Superior temporal gyrus (tissue), 1 donor: ENCODE measurements at regions not wholly inside any gene's neighbourhood (a gene's known extent, or its start where the extent isn't known, plus 50 kb on each side); places are given as distances from the start of the nearest gene placed in this dataset.
A peak's percentile ranks its signal among the peaks of the same experiment; 100 is the strongest.
"Not testable (repeated sequence)": the region's sequence is repeated elsewhere in the genome, so short reads cannot be mapped to it uniquely, and the experiment has no call there.

Experiments
- DNase-seq: peaks from one replicate; pipeline ENCODE4 v3.0.0-alpha.2; 2016; ENCODE audit errors: extremely low spot score

- DNase-seq: no peak
These were observed 210.0 kb upstream of the ZNF521 start for GRCh38 chr18:25561918-25562317.

- no peak for DNase-seq
These were observed 208.4 kb upstream of the ZNF521 start for GRCh38 chr18:25560369-25560768.

DNA sequence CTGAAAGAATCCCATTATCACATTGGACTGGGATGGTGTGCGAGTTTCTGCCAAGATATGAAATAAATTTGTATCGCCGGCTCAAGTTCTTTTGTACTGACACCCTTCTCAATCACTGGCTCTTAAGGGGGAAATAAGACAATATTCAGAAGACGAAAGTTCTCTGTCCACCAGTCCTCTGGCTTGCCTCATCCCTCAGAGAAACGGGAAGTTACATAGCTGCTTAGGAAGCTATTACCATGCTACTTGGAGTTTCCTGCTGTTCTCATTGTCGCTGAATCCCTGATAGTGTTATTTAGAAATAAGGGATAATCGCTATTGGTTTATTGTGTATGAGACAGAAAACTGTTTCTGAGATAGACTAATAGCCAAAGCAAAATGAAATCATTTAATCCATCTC is 205.0 kb upstream of the ZNF521 start:
- DNase-seq: no peak

- no peak for DNase-seq
These were observed 201.8 kb upstream of the ZNF521 start for GRCh38 chr18:25553631-25554263.

GRCh38 chr18:25544546-25545287 is 192.8 kb upstream of the ZNF521 start:
- DNase-seq: no peak

- no peak for DNase-seq
These were observed 186.4 kb upstream of the ZNF521 start for GRCh38 chr18:25538175-25538922.

DNA sequence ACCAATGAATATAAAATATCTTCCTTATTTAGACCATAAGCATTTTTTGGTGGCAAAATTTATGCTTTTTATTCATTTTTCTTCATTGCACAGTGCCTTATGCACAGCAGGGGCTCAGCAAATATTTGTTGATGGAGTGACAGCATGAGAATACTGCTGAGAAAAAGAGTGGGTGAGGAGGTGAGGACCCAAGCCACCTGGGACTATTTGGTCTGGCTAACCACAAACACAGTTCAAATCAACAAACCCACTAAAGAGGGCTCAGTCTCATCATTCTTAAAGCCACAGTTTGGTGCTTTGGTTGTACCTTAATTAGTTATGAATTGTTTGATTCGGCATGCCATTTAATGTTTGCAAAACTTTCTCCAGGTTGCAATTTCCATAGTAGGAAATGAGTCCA is 183.5 kb upstream of the ZNF521 start:
- no peak for DNase-seq

DNA sequence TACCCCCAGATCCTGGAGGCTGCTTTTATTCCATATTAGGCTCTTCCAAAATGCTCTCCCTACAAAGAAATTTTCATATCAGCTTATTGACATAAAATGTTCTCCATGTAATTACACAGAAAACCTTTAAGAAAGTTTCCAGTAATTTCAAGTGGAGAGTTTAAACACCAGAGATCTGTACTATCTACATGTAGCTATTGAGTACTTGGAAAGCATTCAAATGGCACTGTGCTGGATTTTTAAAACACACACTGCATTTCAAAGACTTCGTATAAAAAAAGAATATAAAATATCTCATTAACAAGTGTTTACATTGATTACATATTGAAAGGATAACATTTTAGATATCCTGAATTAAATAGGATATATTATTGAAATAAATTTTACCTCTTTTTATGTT is 182.4 kb upstream of the ZNF521 start:
- no peak for DNase-seq

DNA sequence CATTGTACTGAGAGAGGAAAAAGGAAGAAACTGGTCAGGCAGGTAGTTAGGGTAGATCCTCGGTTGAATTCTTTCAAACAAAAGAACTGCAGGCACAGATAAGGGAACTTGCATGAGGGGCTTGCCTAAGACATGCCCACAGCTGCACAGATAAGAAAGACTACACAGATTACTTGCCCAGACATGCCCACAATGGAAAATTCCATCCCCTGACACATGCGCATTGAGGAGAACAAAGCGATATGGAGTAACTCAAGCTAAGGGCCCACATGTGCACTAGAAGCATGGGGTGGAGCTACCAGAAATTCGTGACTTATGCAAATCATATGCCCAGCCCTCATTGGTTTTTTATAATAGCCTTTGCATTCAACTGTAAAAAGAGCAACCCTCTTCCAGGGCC is 181.3 kb upstream of the ZNF521 start:
- DNase-seq: no peak

GRCh38 chr18:25531207-25531606 is 179.2 kb upstream of the ZNF521 start:
- DNase-seq: no peak

DNA sequence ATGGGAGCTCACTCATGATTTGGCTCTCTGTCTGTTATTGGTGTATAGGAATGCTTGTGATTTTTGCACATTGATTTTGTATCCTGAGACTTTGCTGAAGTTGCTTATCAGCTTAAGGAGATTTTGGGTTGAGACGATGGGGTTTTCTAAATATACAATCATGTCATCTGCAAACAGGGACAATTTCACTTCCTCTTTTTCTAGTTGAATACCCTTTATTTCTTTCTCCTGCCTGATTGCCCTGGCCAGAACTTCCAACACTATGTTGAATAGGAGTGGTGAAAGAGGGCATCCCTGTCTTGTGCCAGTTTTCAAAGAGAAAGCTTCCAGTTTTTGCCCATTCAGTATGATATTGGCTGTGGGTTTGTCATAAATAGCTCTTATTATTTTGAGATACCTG is 173.8 kb upstream of the ZNF521 start:
- DNase-seq: not testable (repeated sequence)

GRCh38 chr18:25518716-25519053 is 166.7 kb upstream of the ZNF521 start:
- DNase-seq: no peak

GRCh38 chr18:25517881-25518715 is 166.1 kb upstream of the ZNF521 start:
- no peak for DNase-seq

GRCh38 chr18:25516747-25517498 is 165.0 kb upstream of the ZNF521 start:
- no peak for DNase-seq

DNA sequence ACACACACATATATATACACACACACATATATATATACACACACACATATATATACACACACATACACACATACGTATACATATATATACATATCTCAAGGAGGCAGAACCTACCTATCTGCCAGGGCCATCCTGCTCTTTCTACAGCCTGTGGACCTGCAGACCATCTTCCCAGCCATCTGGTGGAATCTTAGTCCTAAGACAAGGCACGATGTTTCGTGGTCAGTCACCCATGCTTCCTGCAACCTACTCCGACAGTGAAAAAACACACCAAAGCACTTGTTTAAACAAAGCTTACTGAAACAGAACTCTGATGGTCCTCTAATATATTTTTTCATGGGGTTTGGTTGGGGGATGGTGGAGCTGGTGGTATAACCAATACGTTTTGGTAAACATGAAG is 164.2 kb upstream of the ZNF521 start:
- DNase-seq: no peak

- DNase-seq: peak; percentile 56
These were observed 158.1 kb upstream of the ZNF521 start for GRCh38 chr18:25510096-25510495.

- peak; percentile 87 for DNase-seq
These were observed 151.7 kb upstream of the ZNF521 start for GRCh38 chr18:25503567-25504081.

GRCh38 chr18:25497151-25497794 is 145.3 kb upstream of the ZNF521 start:
- no peak for DNase-seq

- no peak for DNase-seq
These were observed 144.6 kb upstream of the ZNF521 start for GRCh38 chr18:25496544-25496943.

DNA sequence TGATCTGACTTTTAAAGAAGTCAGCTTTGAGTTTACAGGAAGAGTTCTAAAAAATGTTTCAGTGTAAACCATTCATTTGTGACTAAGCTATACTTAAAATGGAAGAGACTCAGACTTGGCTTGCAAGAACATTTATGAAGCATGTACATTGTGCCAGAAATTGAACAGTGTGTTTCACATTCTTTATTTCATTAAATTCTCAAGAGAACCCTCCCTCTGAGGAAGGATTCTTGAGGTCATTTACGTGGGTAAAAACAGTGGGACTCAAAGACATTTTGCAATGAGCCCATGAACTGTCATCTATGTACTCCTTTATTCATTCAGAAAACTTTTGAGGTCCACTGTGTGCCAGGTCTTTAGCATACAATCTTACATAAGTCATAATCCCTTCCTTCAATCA is 143.6 kb upstream of the ZNF521 start:
- DNase-seq: no peak

- no peak for DNase-seq
These were observed 142.9 kb upstream of the ZNF521 start for GRCh38 chr18:25494888-25495287.
